OCI-LY1 (cell line): ENCODE measurements at regions not wholly inside any gene's neighbourhood (a gene's known extent, or its start where the extent isn't known, plus 50 kb on each side); places are given as distances from the start of the nearest gene placed in this dataset.

Experiments used
- EZH2 ChIP-seq: fragments of 200-600 bp; sonication (generic), shearing (Covaris generic); IDR thresholded peaks from 2 replicates; pipeline ENCODE4 v1.8.0; 2017; ENCODE audit warnings: borderline replicate concordance, mixed run types, mild to moderate bottlenecking, antibody characterized with exemption, low read length, moderate library complexity, mixed read lengths
- TF ChIP-seq, protein P1 (sequence below): fragments of 200-600 bp; sonication (generic), shearing (Covaris generic); IDR thresholded peaks from 2 replicates; pipeline ENCODE4 v1.5.1; 2017; ENCODE audit warnings: mild to moderate bottlenecking, antibody characterized with exemption, low read length, moderate library complexity, mixed read lengths

DNA sequence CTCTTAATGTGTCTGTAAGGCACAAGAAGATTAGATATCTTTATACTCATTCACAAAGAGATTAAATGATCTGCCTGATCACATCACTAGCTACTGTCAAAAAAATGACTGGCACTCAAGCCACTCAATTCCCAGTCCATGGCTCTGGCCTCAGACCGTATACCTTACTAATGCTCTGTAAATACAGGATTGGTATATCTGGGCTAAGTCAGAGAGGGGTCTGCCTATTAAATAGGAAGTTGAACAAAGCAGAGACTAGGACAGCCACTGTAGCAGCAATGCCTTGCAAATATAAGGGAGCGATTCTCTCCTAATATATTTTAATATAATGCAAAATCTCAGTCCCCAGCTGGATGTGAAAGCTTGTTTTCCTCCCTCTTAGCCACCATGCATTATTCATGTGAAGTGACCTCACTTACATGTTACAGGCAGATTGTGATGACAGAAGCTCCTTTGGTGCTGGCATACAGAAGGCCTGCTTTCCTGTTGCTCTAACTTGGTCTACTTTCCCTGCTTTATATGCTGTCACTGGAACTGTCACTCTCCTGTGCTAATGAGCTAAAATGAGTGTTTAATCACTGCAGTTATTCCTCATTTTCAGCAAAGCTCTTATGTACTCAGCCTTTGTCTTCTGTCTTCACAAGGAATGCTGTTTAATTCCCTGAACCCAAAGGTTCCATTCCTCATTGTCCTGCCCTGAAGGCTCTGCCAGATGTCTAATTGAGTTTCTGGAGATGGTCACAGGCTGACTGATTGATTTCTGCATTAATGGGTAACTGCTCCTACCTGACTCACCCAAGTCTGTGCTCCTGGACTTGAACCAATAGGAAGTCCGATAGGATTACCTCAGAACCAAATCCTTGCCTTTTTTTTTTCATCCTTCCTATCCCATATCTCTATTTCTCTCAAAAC is 578.2 kb downstream of the KLHL13 start:
- TF ChIP-seq, protein P1, sequence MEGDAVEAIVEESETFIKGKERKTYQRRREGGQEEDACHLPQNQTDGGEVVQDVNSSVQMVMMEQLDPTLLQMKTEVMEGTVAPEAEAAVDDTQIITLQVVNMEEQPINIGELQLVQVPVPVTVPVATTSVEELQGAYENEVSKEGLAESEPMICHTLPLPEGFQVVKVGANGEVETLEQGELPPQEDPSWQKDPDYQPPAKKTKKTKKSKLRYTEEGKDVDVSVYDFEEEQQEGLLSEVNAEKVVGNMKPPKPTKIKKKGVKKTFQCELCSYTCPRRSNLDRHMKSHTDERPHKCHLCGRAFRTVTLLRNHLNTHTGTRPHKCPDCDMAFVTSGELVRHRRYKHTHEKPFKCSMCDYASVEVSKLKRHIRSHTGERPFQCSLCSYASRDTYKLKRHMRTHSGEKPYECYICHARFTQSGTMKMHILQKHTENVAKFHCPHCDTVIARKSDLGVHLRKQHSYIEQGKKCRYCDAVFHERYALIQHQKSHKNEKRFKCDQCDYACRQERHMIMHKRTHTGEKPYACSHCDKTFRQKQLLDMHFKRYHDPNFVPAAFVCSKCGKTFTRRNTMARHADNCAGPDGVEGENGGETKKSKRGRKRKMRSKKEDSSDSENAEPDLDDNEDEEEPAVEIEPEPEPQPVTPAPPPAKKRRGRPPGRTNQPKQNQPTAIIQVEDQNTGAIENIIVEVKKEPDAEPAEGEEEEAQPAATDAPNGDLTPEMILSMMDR = no peak
- no peak for TF ChIP-seq EZH2
